Stimulated activated CD4-positive, alpha-beta T cell treated with anti-CD3 and anti-CD28 coated beads, Interleukin-1b, Interleukin-23, amount 100 ng/mL, for 1 hour (primary cell): ENCODE measurements at regions not wholly inside any gene's neighbourhood (a gene's known extent, or its start where the extent isn't known, plus 50 kb on each side); places are given as distances from the start of the nearest gene placed in this dataset.

ENCODE experiments used
- DNase-seq, 2 donors: peaks; one replicate each; pipeline ENCODE4 v3.0.0-alpha.2; 2020; ENCODE audit warnings: low read depth in 2 of 2

DNA sequence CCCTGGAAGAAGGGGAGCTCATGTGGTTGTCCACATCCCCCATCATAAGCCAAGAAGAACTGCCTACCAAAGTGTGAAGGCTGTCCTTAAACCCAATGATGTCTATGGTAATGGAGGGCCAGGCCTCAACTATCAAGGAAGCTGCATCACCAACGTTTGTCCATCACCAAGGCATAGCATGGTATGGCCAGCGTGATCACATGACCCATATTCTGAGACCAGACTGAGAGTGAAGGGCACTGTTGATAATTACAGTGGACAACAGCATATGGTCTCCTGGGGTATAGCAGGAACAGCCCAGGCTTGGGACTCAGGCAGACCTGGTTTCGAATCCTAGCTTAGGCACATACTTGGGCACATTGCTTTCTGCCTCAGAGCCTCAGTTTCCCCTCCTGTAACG is 218.2 kb upstream of the RREB1 start:
- no peak for DNase-seq

DNA sequence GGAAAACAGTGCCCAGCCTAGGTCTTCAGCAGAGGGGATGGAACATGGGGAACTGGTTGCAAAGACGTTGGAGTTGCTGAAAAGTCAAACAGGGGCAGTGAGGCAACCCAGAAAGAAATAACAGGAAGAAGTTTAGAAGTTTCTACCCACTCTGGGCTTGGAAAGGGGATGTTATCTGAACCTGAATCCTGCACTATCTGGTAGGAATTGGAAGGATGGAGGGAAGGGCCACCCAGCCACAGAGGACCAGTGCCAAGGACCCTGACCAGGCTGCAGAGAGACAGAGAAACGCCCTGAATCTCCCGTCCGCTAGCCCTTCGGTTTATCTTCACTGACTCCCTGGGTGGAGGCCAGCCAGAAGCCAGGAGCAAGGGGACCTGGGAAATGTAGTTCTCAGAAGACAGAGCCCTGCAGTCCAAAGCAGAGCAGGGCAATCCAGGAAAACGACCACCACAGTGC is 217.3 kb upstream of the RREB1 start:
- DNase-seq = no peak

DNA sequence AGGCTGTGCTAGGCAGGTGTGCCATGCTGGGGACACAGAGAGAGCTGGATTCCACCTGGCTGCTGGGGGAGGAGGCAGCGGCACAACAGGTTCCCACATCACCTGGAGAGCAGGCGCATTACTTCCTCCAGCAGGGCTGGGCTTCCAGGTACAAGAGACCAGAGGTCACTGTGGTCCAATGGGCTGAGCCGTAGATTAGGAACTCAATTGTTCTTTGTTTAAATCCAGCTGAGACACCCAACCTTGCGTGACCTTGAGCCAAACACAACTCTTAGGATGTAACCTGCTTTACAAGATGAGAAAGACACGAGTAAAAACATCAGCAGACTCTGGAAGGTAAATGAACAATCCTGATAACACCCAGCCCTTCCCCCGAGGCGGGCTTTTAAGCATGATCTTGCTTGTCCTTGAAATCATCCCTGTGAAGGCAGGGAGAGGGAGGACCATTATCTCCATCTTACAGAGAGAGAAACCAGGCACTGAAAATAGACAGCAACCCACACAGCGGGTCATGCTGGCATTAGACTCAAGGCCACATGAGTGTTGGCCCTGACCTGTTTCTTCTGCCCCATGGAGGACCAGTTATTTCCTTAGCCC is 216.5 kb upstream of the RREB1 start:
- no peak for DNase-seq

DNA sequence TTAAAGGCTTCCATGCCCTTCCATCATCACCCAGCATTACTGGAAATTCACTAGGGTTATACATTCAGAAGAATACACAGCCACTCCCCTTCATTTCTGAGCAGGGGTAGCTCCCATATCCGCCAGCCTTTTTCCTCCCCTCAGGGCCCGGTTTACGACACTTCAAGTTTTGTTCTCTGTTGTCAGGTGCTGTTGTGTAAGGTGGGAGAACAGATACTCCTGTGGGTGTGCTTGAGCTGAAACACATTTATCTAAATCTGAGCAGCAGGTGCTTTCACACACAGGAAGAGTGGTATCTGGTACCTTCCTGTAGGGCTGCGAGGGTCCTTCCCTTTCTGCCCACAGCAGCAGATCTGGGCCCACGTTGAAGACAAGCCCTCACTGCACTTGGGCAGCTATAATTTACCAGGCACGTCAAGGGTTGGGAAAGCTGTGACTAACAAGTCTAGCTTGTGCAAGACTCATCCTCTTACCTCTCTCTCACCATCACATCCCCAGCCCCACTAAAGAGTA is 215.8 kb upstream of the RREB1 start:
- no peak for DNase-seq

DNA sequence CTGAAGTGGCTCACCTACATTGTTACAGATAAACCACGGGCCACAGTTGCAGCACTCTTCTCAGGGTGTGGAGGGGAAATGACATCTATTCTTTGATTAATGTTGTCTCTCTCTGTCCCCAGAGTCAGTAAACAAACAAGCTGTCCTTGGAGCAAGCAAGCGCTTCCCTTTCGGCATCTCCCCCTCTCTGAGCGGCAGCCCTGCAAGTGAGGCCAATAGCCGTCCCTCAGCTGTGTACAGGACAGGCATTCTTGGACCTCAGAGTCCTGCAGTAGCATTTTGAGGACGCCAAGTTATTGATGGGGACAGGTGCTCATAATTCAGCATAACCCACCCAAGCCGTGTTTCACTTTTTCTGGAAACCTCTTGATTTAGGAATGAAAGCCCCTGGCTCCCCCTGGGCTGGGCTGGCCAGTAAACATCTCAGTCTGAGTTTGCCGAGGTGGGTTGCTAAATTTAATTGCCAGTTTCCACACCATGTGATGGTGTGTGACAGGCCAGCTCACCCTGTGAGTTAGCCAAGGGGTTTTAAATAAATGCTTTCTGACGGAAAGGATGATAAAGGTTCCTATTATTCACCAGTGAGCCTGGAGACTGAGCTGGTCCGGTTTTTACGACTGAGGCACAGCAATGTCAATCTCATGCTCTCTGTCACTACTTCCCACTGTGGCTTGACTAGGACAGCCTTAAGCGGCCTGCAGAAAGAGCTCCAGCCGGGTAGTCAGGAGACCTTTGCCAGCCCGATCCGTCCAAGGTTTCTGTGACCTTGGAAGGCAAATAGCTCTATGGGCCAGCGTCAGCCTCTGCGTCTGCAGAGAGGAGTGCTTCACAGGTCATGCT is 214.8 kb upstream of the RREB1 start:
- DNase-seq = no peak

DNA sequence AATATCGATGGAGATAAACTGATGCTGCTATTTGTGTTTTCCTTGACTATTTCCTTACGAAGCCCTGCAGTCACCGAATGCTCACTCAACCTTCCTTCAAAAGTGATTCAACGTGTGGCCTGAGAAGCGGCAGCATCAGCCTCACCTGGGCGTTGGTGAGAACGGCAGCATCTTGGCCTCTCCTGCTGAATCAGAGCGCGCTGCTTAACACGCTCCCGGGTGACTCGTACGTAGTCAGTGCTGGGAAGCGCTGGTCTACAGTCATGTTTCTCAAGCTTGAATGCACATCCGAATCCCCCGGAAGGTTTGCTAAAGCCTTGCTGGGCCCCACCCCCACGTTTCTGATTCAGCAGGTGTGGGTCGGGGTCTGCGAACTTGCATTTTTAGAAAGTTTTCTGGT is 214.1 kb upstream of the RREB1 start:
- no peak for DNase-seq

DNA sequence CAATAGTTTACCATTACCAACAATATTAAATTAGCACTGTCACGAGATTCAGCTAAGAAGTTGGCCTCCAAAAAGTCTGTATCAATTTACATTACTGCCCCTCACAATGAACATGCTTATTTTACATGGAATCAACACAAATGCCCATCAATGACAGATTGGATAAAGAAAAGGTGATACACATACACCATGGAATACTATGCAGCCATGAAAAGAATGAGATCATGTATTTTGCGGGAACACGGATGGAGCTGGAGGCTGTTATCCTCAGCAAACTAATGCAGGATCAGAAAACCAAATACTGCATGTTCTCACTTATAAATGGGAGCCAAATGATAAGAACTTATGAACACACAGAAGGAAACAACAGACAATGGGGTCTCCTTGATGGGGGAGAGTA is 211.8 kb upstream of the RREB1 start:
- DNase-seq = no peak

DNA sequence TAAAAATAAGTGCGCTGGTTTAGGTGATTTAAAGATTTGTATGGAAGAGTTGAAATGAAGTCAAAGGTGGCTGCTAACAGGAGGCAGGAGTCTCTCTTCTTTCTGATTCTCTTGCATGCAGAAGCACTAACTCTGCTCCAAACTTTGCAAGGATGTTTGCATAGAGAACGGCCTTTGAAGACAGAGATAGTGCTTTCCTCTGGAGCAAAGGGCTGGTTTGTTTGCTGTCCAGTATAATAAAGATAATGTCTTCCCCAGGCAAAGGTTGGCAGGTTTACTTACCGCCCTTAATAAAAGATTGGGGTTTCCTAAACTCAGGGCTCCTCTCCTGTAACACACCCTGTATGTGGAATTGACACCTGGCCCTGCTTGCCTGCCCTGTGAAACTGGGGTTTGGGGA is 210.6 kb upstream of the RREB1 start:
- DNase-seq = no peak

DNA sequence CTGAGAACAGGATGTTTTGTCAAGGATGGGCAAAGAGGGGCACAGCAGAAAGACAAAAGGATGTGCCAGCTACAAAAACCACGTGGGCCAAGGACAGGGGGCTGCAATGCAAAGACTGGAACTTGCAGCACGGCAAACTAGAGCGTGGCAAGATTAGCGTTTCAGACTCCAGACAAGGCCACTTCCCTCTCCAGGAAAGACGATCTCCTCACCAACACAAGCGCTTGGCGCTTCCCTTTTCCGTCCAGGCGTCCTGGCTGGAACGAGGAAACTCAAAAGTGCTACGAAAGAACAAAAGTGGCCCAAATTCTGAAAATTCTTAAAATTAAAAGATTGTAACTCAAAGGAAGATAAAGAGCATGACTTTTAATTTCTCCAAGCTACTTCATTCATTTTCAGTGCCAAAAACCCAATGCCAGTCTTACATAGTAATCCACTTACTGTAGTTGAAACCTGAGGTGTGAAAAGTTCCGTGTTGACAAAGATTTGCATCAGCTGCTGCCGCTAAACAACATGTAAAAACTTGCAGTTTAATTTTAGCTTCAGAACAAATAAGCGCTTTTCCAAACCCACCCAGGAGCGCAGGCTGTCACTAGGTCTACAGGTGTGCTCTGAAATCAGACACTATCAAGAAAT is 207.1 kb upstream of the RREB1 start:
- no peak for DNase-seq

DNA sequence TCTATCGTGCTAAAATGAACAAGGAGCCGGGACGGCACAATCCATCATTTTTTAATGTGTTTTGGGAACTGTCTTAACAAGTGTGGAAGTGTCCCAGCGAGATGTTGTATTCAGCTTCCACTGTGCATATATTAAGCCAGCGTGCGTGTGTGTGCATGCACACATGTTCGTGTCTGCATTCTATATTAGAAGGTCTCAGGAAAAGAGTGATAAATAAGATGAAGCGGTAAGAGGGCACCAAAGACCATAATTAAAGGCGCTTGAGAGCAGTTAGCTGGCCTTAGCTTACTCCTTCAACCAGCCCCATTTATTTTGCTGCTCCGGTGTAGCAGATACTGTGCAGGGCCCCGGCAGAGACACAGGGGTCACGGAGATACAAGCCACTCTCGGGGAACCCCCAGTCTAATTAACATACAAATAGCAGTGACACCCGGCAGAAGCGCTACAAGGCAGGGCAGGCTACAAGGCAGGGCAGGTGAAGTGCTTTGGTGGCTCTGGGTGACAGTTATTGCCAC is 206.5 kb upstream of the RREB1 start:
- no peak for DNase-seq

DNA sequence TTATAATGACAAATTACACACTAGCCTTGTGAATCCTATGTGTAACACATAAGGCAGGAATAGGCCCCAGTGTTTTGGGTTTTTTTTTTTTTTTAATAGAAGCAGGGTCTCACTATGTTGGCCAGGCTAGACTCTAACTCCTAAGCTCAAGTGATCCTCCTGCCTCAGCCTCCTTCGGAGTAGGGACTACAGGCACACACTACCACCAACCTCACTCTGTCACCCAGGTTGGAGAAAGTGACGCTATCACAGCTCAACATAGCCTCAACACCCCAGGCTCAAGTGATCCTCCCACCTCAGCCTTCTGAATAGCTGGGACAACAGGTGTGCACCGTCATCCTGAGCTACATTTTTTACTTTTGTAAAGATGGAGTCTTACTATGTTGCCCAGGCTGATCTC is 205.8 kb upstream of the RREB1 start:
- DNase-seq = no peak

DNA sequence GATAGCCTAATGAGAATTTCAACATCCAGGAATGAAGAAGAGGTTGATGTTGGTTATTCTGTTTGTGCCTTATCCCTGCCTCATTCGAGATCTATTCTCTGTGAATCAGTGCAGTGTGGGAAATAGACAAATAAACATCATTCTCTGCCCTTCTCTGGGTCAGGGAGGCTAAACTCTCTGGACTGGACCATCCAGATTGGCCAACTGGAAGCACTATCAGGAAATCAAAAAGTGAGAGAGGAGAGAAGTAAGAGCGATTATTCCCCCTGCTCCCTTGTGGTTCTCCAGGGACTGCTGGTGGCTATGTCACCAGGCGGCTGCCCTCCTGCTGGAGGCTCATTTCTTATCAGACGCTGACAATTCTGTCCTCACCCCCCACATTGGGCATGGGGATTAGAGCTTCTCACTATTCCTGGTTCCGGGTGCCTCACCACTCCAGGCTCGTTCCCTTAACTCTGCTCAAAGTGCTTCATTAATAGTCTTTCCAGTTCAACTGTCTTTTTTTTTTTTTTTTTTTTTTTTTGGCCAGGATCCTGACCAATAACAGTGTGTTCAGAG is 201.7 kb upstream of the RREB1 start:
- DNase-seq = no peak

DNA sequence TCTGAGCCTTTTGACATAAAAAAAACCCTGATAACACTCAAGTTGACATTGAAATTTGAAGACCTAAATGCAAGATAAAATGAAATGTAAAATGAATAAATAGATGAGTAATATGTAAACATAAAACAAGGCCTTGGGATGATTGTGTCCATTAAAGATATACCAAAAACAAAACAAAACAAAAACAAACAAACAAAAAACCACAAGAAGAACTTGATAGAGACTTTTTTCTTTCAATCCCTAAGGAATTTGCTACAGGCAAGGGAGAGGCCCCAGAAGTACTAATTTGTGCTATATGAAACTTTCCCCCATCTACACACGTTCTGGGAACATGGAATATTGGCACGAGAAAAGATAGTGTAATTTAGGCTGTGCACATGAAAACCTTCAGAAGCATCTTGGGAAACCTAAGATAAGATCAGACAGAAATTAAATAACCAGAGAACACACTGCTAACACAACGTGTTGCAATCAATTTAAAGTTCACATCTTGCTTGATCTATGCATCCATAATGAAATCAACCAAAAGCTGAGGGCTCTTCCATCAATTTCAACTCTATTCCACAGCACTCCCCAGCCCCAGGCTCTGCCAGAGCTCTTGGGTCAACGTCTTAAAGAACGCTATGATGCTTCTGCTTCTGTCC is 201.1 kb upstream of the RREB1 start:
- DNase-seq = no peak

DNA sequence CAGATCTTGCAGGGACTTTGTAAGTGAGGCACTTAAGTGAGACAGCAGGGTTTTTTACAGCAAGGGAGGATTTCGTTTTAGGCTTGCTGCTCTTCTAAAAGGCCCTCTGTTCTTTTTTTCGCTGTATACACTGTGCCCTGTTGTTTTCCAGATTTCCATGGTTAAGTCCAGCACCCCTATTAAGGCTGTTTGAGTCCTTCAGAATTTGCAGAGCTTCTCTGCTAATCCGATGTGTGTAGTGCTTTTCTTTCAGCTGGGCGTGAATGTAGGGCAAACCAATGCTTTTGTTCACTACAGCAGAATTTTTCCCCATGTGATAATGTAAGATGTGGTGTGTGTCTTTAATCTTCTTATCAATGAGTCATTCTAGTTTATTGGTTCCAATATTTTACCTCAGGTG is 200.5 kb upstream of the RREB1 start:
- DNase-seq = no peak

DNA sequence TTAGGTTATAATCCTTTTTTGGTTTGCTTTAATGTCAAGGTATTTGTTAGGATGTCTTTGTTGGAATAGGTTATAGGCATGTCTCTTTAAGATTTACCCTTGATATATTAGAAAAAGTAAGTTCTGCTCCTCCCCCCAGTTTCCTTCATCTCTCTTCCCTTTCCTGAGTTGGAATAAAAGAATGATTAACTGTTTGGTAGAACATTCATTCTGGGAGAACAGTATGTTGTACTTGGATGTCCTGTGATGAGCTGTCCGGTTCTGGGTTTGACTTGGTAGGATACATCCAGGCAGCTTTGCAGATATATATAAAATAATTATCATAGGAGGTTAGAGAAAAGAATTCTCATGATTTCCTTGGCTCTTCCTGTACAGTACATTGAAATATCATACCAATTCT is 199.6 kb upstream of the RREB1 start:
- DNase-seq = no peak

DNA sequence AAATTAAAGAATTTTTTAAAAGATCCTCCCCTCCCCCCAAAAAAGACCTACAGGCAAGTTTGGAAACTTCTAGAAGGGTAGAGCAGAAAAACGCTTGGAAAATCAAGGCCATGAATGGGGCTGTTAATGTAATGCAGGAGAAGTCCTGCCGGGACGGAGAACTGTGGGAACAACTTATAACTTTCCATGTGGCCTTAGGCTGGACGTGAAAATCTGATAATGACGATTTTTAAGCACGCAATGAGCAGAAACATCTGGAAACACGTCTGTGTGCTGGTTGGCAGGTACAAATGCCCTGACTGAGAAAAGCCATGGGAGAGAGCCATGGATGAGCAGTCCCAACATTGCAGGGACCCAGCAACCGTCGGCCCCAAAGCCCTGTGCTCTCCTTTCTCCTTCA is 198.7 kb upstream of the RREB1 start:
- DNase-seq = no peak

DNA sequence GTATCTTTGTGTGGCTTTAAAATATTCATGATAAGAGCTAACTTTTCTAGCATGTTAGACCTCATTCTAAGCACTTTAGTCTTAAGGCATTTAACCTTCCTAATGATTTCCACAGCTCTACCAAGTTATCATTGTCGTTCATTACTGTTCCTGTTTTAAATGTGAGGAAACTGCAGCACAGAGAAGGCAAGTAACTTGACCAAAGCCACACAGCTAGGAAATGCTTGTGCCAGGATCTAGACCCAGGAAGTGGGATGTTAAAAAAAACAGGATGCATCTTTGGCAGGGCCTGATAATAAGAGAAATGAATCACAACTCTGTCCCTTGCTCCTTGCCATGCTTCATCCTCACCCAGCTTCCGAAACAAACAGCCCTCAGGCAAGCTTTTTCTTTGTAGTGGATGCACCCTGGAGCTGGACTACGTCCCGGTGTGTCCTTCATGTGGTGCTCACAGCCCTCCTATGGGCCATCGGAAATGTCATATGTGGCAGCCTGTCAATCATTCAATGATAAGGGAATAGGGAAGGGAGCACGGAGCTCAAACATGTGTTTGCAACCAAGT is 196.9 kb upstream of the RREB1 start:
- no peak for DNase-seq

DNA sequence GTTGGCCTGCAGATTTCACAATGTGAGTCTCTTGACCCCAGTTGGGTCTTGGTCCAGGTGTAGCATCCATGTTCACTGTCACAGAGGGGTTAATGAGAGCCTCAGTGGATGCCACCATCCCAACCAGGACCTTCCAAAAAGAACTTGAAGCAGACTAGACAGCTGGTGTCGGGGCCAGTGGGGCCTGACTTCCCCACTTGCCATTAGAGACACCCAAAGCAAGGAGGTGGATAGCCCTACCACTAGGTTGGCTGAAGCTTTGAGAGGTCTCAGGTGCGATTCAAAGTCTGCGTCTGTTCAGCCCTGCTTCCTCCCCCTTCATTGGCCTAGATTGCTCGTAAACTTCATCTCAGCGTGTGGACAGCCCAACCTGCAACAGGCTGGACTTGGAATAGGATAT is 196.4 kb upstream of the RREB1 start:
- no peak for DNase-seq

DNA sequence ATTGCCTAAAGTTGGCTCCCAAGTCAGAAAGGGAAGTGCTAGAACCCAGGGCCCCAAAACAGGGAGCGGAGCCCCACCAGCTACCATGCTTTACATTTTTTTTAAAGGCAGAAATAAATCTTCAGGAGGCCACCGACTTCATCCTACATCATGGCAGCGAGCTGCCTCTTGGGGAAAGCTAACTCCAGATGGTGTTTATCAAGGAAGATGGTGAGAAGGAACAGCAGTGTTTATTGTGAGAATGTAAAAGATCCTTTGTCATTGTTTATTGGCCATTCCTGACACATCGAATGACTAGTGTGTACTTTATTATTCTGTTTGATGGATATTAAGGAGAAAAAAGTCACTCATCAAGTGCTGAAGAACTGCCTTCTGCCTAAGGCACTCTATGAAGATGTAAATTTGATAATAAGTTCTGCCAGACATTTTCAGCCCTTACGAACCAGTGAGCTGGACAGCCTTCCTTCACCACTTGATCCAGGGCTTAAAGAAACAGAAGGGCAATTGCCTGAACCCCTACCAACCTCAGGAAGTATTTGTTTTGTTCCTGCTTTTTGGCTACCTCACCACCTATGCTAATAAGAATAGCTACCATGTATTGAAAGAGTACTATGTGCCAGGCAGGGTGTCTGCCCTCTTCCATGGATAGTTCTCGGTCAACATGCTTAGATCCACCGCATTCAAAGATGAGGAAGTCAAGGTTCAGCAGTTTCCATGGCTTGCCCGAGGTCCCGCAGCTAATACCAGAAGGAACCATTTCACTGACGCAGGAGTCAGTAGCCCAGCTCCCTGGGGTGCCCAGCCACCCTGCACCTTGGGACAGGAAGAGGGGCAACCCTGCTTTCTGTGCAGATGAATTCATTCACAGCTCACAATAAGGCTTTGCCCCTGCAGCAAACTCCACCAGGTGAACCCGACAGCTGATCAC is 194.7 kb upstream of the RREB1 start:
- DNase-seq = no peak

DNA sequence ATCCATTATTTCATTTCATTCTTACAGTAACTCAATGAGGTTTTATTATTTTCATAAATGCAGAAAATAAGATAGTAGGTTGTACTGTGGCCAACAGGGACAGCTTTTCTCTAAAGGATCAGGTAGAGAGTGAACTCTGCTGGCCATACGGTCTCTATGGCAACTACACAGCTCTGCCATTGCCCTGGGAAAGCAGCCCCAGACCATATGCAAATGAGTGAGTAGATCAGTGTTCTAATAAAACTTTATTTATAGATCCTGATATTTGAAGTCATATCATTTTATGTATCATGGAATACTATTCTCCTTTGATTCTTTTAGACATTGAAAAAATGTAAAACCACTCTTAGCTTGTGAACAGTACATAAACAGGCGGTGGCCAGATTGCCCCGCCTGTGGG is 192.5 kb upstream of the RREB1 start:
- DNase-seq = no peak
